NB4 (cell line): ENCODE measurements at regions not wholly inside any gene's neighbourhood (a gene's known extent, or its start where the extent isn't known, plus 50 kb on each side); places are given as distances from the start of the nearest gene placed in this dataset.

Experiments used
- DNase-seq: peaks from one replicate; pipeline ENCODE4 v3.0.0; 2010; ENCODE audit warnings: low read depth
- H3K4me3 ChIP-seq: one replicate; pipeline ENCODE4 v1.5.1; 2011; ENCODE audit warnings: mild to moderate bottlenecking, low read depth, low read length, moderate library complexity
- MYC ChIP-seq: IDR thresholded peaks from 2 replicates; pipeline ENCODE4 v1.6.1; 2011; ENCODE audit warnings: low read depth, low read length
- POLR2A ChIP-seq: IDR thresholded peaks from 2 replicates; pipeline ENCODE4 v1.6.1; 2011; ENCODE audit warnings: mild to moderate bottlenecking; ENCODE audit not compliant: insufficient read length; ENCODE audit errors: extremely low read depth
- TF ChIP-seq, protein P1 (sequence below): IDR thresholded peaks from one replicate; pipeline ENCODE4 v1.5.1; 2012; ENCODE audit warnings: low read depth, low read length
- TF ChIP-seq, protein P2 (sequence below): IDR thresholded peaks from 2 replicates; pipeline ENCODE4 v1.6.1; 2011; ENCODE audit warnings: low read depth, low read length

DNA sequence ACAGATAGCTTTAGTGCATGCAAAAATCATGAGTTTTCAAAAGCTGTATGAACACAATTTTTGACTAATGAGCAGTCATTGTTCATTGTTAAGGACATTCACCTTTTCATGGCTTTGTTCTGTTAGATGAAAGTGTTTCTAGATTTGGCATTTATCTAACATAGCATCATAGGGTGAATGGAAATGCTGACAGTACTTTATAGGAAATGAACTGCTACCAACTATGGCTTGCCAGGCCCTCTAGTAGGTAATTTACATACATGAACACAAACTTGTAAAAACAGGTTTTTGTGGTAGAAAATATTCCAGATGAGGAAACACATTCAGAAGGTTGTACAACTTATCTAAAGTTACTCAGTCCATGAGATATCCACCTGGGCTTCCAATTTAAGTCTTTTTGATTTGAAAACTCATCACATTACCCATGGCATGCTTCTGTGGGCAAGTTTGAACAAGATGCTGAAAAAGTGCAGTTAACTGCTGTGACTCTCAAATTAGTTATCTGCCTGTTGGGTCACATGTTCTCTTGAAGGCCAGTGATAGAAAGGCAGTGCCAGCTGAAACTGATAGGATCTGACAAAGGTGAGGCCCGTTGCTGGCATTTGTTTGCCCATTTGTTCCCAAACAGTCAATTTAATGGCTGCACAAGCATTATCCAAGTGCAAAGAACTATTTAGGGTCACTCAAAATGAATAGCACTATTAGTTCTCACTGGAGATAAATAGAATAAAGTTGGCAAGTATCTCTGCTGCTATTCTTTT is 399.1 kb downstream of the MAN2A1 start:
- TF ChIP-seq, protein P1, sequence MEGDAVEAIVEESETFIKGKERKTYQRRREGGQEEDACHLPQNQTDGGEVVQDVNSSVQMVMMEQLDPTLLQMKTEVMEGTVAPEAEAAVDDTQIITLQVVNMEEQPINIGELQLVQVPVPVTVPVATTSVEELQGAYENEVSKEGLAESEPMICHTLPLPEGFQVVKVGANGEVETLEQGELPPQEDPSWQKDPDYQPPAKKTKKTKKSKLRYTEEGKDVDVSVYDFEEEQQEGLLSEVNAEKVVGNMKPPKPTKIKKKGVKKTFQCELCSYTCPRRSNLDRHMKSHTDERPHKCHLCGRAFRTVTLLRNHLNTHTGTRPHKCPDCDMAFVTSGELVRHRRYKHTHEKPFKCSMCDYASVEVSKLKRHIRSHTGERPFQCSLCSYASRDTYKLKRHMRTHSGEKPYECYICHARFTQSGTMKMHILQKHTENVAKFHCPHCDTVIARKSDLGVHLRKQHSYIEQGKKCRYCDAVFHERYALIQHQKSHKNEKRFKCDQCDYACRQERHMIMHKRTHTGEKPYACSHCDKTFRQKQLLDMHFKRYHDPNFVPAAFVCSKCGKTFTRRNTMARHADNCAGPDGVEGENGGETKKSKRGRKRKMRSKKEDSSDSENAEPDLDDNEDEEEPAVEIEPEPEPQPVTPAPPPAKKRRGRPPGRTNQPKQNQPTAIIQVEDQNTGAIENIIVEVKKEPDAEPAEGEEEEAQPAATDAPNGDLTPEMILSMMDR, result no peak
- TF ChIP-seq, protein P2, sequence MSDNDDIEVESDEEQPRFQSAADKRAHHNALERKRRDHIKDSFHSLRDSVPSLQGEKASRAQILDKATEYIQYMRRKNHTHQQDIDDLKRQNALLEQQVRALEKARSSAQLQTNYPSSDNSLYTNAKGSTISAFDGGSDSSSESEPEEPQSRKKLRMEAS, result no peak
- TF ChIP-seq MYC (no peak), POLR2A (no peak)
- H3K4me3 ChIP-seq, result no peak overlapping the region
- no peak for DNase-seq

DNA sequence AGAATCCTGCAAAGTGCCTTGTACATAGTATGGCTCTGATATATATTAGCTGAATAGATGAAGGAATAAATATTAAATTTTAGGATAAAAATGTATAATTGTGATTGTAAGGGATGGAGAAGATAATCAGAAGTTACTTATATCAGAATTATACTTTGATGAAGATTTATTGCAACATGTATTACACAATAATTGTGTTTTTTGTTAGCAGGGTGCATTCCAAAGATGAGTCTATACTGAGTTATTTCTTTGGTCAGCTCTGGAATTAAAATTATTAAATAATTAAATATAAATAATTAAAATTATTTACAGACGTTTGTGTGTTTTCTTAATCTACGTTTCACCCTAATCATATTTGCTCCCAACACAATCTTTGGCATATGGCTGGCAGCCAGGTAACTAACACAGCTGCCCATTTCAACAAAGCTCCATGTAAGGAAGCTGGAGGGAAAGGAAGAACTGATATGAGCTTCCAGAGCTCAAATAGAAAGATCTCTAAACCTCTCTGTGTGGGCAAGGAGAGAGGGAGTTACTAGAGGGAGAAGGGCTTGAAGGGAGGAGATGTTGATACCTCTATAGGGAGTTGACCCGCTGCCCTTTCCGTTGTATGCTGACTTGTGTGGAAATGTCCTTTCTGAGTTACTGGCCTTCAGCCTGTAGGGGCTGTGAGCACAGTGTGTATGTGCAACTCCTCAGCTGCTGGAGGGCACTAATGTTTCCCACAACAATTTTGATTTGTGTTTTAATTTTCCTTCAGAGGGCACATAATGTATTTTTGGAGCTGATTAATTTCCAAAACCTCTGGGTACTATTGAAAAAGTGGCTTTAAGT is 403.4 kb downstream of the MAN2A1 start:
- TF ChIP-seq MYC (no peak), POLR2A (no peak)
- TF ChIP-seq, protein P1, result no peak
- TF ChIP-seq, protein P2, result no peak
- no peak for DNase-seq

DNA sequence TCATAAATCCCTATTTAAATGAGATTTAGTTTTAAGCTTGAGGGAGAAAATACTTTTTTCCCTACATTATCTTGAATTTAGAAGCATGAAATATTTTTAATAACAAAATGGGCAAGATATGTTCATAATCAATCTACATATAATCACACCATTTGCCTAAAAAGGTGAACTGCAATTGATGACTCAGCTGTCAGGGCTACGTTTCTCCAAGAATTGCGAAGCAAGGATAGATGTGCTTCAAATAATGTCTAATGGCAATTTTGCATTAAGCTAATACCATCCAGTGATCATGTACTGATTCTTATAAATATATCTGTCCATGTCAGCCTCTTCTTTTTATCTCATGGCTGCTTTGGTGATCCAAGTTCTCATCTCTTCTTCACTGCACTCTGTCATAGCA is 404.4 kb downstream of the MAN2A1 start:
- DNase-seq, result no peak
- TF ChIP-seq, protein P1, result no peak
- H3K4me3 ChIP-seq, result no peak overlapping the region

More for the DNA sequence above, 403.4 kb downstream of the MAN2A1 start:
- H3K4me3 ChIP-seq, result no peak overlapping the region

DNA sequence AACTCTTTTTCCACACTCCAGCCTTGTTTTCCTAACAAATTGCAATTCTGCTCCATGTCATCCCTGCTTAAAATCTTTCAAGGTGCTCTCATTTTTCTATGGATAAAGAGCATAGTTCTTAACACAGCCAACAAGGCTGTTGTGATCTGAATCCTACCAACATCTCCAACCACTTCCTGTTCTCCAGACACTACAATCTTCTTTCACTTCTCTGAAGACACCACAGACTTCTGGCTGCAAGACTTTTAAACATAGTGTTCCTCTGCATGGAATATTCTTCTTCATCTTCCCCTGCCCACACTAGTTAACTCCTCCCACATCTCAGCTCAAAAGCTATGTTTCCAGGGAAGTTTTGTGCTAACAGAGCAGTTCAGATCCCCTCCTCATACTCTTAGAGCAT is 404.8 kb downstream of the MAN2A1 start:
- TF ChIP-seq, protein P1, result no peak
- TF ChIP-seq POLR2A, result no peak
- TF ChIP-seq, protein P2, result no peak
- no peak for TF ChIP-seq MYC
- no peak for DNase-seq
- no peak overlapping the region for H3K4me3 ChIP-seq

DNA sequence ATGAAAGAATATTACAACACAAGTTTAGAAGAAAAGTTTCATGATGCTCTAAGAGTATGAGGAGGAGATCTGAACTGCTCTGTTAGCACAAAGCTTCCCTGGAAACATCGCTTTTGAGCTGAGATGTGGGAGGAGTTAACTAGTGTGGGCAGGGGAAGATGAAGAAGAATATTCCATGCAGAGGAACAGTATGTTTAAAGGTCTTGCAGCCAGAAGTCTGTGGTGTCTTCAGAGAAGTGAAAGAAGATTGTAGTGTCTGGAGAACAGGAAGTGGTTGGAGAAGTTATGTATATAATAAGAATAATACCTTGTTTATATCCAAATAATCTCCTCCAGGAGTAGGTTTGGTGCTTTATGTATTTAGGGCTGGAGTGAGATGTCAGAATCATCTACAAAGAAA is 406.7 kb downstream of the MAN2A1 start:
- no peak for DNase-seq
- H3K4me3 ChIP-seq, result no peak overlapping the region
- no peak for TF ChIP-seq MYC
- TF ChIP-seq, protein P2, result no peak
- TF ChIP-seq, protein P1, result no peak
- TF ChIP-seq POLR2A, result no peak
